ENCODE measurements at regions not wholly inside any gene's neighbourhood (a gene's known extent, or its start where the extent isn't known, plus 50 kb on each side); places are given as distances from the start of the nearest gene placed in this dataset.

- no peak for DNase-seq
Measured at GRCh38 chr18:75654386-75654785, 226.9 kb upstream of the SMIM21 start.

- DNase-seq, result no peak
Measured at GRCh38 chr18:75652528-75652927, 225.0 kb upstream of the SMIM21 start.

- DNase-seq, result no peak
Measured at GRCh38 chr18:75644871-75645270, 217.4 kb upstream of the SMIM21 start.

- no peak for DNase-seq
Measured at GRCh38 chr18:75643083-75643482, 215.6 kb upstream of the SMIM21 start.

- DNase-seq, result no peak
Measured at GRCh38 chr18:75639472-75639831, 211.9 kb upstream of the SMIM21 start.

GRCh38 chr18:75638776-75639471, 211.4 kb upstream of the SMIM21 start:
- no peak for DNase-seq

GRCh38 chr18:75638223-75638775, 210.8 kb upstream of the SMIM21 start:
- no peak for DNase-seq

- DNase-seq, result peak; percentile 94
Measured at GRCh38 chr18:75635096-75635495, 207.6 kb upstream of the SMIM21 start.

GRCh38 chr18:75625966-75626365, 198.5 kb upstream of the SMIM21 start:
- DNase-seq, result no peak

- no peak for DNase-seq
Measured at GRCh38 chr18:75624869-75625268, 197.4 kb upstream of the SMIM21 start.

GRCh38 chr18:75621818-75622217, 194.3 kb upstream of the SMIM21 start:
- DNase-seq, result no peak

GRCh38 chr18:75618146-75618545, 190.6 kb upstream of the SMIM21 start:
- DNase-seq, result no peak

GRCh38 chr18:75612456-75612855, 185.0 kb upstream of the SMIM21 start:
- DNase-seq, result no peak

GRCh38 chr18:75607701-75608100, 180.2 kb upstream of the SMIM21 start:
- no peak for DNase-seq

- peak; percentile 11 for DNase-seq
Measured at GRCh38 chr18:75592527-75592926, 165.0 kb upstream of the SMIM21 start.

GRCh38 chr18:75588412-75588811, 160.9 kb upstream of the SMIM21 start:
- no peak for DNase-seq

GRCh38 chr18:75587131-75587530, 159.6 kb upstream of the SMIM21 start:
- DNase-seq, result no peak

GRCh38 chr18:75586130-75586889, 158.8 kb upstream of the SMIM21 start:
- DNase-seq, result no peak

GRCh38 chr18:75582940-75583339, 155.4 kb upstream of the SMIM21 start:
- DNase-seq, result no peak

- DNase-seq, result no peak
Measured at GRCh38 chr18:75582406-75582821, 154.9 kb upstream of the SMIM21 start.

GRCh38 chr18:75581336-75582131, 154.0 kb upstream of the SMIM21 start:
- no peak for DNase-seq

- no peak for DNase-seq
Measured at GRCh38 chr18:75574187-75574586, 146.7 kb upstream of the SMIM21 start.

- no peak for DNase-seq
Measured at GRCh38 chr18:75563150-75563549, 135.6 kb upstream of the SMIM21 start.
